Mucosa of rectum (tissue), 2 donors: ENCODE measurements at regions not wholly inside any gene's neighbourhood (a gene's known extent, or its start where the extent isn't known, plus 50 kb on each side); places are given as distances from the start of the nearest gene placed in this dataset.

ENCODE experiments used
- H3K27ac ChIP-seq, 2 donors: one replicate each; pipeline ENCODE4 v1.7.0; 2013; ENCODE audit warnings: inconsistent platforms in 2 of 2, low read depth in 2 of 2, low read length in 2 of 2
- H3K27me3 ChIP-seq, 2 donors: one replicate each; pipeline ENCODE4 v1.7.0; 2013; ENCODE audit warnings: low read length in 2 of 2; ENCODE audit not compliant: control insufficient read depth in 2 of 2, insufficient read depth in 2 of 2
- H3K36me3 ChIP-seq, 2 donors: one replicate each; pipeline ENCODE4 v1.7.0; 2013; ENCODE audit warnings: low read length in 2 of 2; ENCODE audit not compliant: control insufficient read depth in 2 of 2, insufficient read depth in 2 of 2
- H3K4me1 ChIP-seq, 2 donors: one replicate each; pipeline ENCODE4 v1.7.0; 2013; ENCODE audit warnings: low read length in 2 of 2, mild to moderate bottlenecking in 1 of 2; ENCODE audit not compliant: control insufficient read depth in 2 of 2, insufficient read depth in 2 of 2
- H3K4me3 ChIP-seq, 2 donors: one replicate each; pipeline ENCODE4 v1.7.0; 2013; ENCODE audit warnings: low read length in 2 of 2
- H3K9ac ChIP-seq, 2 donors: one replicate each; pipeline ENCODE4 v1.7.0; 2013; ENCODE audit warnings: low read length in 2 of 2, low read depth in 1 of 2, mild to moderate bottlenecking in 1 of 2
- H3K9me3 ChIP-seq, 2 donors: one replicate each; pipeline ENCODE4 v1.7.0; 2013; ENCODE audit warnings: low read length in 2 of 2; ENCODE audit not compliant: control insufficient read depth in 2 of 2
- donor health status: healthy.
- donor health status: Normal muscosa, but diverticular disease.

DNA sequence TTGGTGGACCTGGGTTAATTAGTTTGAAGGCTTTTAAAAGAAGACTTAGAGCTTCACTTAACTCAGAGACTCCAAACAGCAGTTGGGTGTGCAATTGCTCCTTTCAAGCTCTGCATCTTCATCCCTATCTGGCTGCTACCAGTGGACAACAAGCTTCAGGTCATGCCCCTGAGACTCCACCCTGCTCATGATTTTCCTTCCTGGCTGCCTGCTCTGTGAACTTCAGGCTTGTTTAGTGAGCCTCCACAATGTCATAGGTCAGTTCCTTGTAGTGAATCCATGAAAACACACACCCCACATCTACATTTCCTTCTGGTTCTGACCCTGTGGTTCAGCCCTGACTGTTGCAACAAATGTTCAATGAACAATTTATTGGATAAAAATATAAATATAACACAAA lies 61.1 kb upstream of the MARCKS start:
- no peaks in the 10 kb centered on the region for H3K36me3 ChIP-seq
- H3K27me3 ChIP-seq: no peaks in the 10 kb centered on the region
- no peak overlapping the region for H3K9ac ChIP-seq
- H3K27ac ChIP-seq: no peak overlapping the region
- H3K4me1 ChIP-seq: no peaks in the 10 kb centered on the region
- H3K9me3 ChIP-seq: no peaks in the 10 kb centered on the region
- H3K4me3 ChIP-seq: no peak overlapping the region

DNA sequence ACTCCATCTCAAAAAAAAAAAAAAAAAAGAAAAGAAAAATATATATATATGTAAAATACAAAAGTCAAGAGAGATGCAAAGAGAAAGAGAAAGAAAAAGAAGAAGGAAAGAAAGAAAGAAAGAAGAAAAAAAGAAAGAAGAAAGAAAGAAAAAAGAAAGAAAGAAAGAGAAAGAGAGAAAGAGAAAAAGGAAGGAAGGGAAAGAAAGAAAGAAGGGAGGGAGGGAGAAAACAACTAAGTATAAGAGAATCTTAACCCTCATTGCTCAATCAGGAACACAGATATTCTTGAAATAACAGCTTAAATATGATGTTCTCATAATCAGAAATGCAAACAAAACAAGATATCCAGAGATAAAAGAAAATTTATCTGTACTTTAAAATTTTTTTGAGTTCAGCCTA lies 54.4 kb upstream of the MARCKS start:
- Histone ChIP-seq H3K36me3 (no peaks in the 10 kb centered on the region), H3K4me3 (no peak overlapping the region), H3K27me3 (no peaks in the 10 kb centered on the region), H3K4me1 (no peaks in the 10 kb centered on the region), H3K27ac (no peak overlapping the region), H3K9ac (no peak overlapping the region), H3K9me3 (no peaks in the 10 kb centered on the region)

DNA sequence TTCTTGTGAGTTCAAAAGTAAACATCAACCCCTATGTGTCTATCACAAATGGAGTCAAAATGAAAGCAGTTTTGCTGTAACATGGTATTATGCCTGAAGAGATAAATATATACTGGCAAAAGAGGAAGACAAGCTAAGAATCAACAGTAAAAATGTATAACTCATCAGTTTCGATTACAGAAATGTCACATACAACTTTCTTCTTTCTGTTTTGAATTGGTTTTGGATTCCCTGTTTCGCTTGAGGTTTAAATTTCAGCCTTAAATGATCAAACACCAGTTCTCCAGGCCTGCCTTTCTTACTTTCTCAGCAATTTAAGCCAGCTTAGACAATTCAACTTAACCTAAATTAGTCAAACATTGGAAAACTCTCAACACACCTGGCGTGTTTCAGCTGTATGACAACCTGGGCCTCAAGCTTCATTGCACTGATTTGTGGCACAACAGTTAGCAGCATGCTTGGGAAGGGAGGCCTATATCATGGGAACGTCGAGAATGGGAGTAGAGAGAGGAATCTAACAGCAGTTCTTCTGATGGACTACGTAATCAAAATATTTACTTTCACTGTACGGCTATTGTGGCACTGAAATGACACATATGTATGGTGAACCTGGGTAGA lies 51.9 kb upstream of the MARCKS start:
- H3K36me3 ChIP-seq: no peaks in the 10 kb centered on the region
- H3K27me3 ChIP-seq: no peaks in the 10 kb centered on the region
- H3K9me3 ChIP-seq: no peaks in the 10 kb centered on the region
- H3K9ac ChIP-seq: no peak overlapping the region
- no peak overlapping the region for H3K4me3 ChIP-seq
- H3K27ac ChIP-seq: peak overlapping the region; percentile 46
- no peaks in the 10 kb centered on the region for H3K4me1 ChIP-seq

DNA sequence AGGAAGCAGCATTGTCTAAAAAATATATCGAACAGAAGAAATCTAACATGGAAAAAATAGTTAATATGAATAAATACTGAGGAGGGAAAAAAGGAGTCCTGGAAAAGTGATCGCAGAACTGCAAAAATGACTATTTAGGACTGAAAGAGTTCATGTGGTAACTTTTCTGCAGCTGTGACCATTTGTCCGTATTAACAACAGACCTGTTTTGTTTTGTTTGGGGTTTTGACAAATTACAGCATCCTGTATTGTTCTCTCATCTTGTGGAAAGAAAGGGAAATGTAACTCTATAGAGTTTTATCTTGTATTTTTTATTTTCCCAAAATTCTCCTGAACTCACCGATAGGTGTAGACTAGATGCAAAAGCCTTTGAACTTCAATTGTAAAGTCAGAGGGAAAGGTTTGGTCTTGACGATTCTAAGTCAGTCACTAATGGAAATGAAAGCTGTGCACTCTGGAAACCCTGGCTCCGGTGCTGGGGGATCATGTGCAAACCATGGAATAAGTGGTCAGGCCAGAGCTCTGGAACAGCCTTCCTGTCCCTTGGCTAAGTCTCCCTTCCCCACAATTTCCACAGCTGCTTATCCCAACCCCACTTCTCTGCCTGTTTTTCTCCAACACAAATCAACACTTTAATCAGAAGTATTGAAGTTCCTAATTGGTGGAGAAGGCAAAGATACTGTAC lies 51.2 kb upstream of the MARCKS start:
- peak overlapping the region; percentile 46 for H3K27ac ChIP-seq
- no peaks in the 10 kb centered on the region for H3K27me3 ChIP-seq
- no peak overlapping the region for H3K9ac ChIP-seq
- no peak overlapping the region for H3K4me3 ChIP-seq
- H3K4me1 ChIP-seq: no peaks in the 10 kb centered on the region
- H3K36me3 ChIP-seq: no peaks in the 10 kb centered on the region
- no peaks in the 10 kb centered on the region for H3K9me3 ChIP-seq
